NCI-H510A treated with DMSO at 0.1 percent for 48 hours (cell line): ENCODE measurements at regions not wholly inside any gene's neighbourhood (a gene's known extent, or its start where the extent isn't known, plus 50 kb on each side); places are given as distances from the start of the nearest gene placed in this dataset.
"Not testable (repeated sequence)": the region's sequence is repeated elsewhere in the genome, so short reads cannot be mapped to it uniquely, and the experiment has no call there.

Experiments used
- DNase-seq: peaks from one replicate; lab custom pipeline; 2025; lab: John Stamatoyannopoulos, UW

GRCh38 chr12:87092421-87092820, 836.2 kb upstream of the MGAT4C start:
- DNase-seq, result no peak

DNA sequence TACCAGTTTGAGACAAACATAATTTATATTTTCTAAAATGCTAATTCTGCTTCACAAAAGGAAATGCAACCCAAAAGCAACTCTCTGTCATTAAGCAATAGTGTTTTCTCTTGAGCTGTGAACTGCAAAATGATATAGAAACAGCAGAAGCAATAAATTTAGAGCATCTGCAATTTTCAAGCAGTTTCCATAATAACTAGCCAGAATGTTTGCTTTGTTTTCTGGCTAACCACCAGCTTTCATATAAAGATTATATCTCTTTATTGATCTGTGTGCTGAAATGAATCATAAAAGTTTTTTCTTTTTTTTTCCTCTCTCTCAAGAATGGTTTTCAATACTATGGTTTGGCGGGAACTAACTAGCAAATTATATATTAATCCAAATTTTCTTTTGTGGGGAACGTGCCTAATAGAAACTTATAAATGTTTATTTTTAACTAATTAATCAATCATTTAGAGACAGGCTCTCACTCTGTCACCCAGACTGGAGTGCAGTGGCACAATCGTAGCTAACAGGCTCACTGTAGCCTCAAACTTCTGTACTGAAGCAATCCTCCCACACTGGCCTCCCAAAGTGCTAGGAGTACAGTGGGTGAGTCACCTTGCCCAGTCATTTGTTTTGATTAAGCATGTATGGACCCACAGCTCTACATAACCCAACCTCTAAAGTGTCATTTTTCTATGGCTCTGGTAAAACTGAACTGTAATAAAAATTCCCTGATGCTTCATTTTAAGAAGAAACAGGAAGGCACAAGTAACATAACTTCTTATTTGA, 830.1 kb upstream of the MGAT4C start:
- DNase-seq, result no peak

- DNase-seq, result no peak
These were observed 829.1 kb upstream of the MGAT4C start for GRCh38 chr12:87085286-87085685.

DNA sequence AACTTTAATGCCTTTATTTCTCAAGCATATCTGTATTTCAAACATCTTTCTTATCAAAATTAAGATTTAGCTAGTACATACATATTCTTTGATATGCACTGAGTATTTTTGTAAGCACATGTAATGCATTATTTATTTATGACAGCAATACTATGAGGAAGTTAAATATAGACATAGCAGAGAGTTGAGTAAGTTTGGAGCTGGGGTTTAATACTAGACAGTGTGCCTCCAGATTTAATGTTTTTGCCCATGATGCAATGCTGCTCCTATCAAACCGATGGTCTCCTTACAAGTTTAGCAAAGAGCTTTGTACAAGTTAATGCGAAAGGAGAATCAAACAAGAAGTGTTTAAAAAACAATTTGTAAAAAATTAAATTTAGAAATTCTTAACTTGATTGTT, 826.6 kb upstream of the MGAT4C start:
- DNase-seq, result no peak

- no peak for DNase-seq
These were observed 818.6 kb upstream of the MGAT4C start for GRCh38 chr12:87074781-87075180.

GRCh38 chr12:87066326-87066725, 810.1 kb upstream of the MGAT4C start:
- no peak for DNase-seq

DNA sequence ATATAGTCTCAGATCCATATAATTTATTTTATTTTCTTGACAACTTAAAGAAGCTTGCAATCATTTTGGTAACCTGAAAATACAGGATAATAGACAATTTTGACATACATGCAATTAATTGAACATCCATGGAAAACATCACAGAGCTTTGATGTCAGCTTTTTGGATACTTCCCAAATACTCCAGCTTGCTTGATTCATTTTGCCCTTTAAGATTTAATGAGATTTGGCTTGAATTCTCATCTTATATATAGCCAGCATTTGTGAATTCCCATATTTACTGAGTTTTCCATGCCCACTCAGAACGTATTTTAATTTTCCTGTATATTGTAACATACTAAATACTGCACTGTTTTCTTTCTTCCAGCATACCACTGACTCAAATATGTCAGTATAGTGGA, 803.0 kb upstream of the MGAT4C start:
- no peak for DNase-seq

DNA sequence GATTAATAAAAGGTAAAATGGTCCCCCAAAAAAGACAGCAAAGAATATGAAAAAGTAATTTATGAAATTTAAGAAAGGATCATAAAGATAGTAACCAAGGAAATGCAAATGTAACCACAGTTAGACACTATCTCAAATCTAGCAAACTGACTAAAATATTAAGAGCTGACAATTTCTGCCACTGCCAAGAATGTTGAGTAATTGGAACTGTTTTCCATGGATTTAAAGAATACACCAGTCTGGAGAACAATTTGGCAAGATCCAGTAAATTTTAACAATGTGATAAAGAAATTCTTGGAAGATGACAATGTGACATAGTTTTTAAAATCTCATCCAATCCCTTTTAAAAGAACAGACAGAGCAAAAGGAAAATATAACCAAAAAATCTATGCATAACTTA, 798.0 kb upstream of the MGAT4C start:
- DNase-seq, result no peak

GRCh38 chr12:87051621-87052020, 795.4 kb upstream of the MGAT4C start:
- no peak for DNase-seq

- no peak for DNase-seq
These were observed 791.5 kb upstream of the MGAT4C start for GRCh38 chr12:87047691-87048090.

GRCh38 chr12:87039536-87039935, 783.3 kb upstream of the MGAT4C start:
- no peak for DNase-seq

- no peak for DNase-seq
These were observed 781.9 kb upstream of the MGAT4C start for GRCh38 chr12:87038098-87038497.

GRCh38 chr12:87025976-87026375, 769.8 kb upstream of the MGAT4C start:
- no peak for DNase-seq

DNA sequence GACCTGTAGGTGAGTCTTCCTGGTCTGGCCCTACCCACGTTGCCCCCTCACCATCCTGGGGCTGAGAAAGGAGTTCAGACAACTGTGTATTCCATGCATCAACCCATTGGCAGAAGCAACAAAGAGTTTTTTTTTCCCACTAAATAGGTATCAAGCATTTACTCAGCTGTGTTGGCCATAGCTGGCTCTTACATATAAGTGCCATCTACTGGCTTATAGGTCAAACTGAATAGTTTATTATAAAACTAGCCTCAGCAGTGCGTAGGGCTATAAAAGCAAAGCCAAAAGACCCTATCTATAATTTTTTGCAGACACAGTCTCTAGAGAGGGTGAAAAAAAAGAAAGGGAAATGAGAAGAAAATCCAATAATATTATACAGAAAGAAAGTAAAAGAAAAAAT, 765.2 kb upstream of the MGAT4C start:
- no peak for DNase-seq

GRCh38 chr12:87020071-87020470, 763.9 kb upstream of the MGAT4C start:
- no peak for DNase-seq

DNA sequence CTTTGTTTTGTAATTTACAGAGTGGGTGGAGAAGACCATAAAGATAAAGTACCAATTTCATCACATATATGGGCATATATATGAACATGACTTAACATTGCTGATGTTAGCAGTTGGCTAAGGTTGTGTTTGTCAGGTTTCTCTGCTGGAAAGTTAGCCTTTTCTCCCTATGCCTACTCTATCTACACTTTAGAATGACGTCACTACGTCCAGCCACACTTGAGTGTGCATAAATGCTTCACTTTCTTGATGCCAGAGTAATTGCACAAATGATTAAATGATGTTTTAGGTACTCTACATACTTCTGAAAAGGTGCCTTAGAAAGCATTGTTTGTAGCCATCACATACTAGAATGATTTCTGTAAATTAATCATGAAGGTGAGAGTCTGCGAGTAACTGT, 759.2 kb upstream of the MGAT4C start:
- no peak for DNase-seq

- no peak for DNase-seq
These were observed 752.7 kb upstream of the MGAT4C start for GRCh38 chr12:87008785-87009384.

- DNase-seq, result no peak
These were observed 744.9 kb upstream of the MGAT4C start for GRCh38 chr12:87001102-87001501.

GRCh38 chr12:86985298-86985697, 729.1 kb upstream of the MGAT4C start:
- DNase-seq, result no peak

GRCh38 chr12:86970595-86970994, 714.4 kb upstream of the MGAT4C start:
- not testable (repeated sequence) for DNase-seq

DNA sequence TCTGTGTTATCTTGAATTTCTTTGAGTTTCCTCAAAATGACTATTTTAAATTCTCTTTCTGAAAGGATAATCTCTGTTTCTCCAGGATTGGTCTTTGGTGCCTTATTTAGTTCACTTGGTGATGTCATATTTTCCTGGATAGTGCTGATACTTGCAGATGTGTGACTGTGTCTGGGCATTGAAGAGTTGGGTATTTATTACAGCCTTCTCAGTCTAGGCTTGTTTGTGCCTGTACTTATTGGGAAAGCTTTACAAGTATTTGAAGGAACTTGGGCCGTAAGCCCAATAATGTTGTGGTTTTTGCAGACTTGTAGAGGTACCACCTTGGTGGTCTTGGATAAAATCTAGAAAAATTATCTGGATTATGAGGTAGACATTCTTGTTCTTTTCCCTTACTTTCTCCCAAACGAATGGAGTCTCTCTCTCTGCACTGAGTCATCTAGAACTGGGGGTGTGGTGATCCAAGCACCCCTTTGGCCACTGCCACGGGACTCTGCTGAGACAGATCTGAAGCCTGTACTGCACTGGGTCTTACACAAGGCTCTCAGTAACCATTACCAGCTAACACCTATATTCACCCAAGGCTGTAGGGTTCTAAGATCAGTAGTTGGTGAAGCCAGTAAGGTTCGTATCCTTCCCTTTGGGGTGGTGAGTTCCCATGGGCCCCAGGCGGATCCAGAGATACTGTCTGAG, 703.7 kb upstream of the MGAT4C start:
- DNase-seq, result no peak

GRCh38 chr12:86950444-86950843, 694.3 kb upstream of the MGAT4C start:
- peak; percentile 32 for DNase-seq

DNA sequence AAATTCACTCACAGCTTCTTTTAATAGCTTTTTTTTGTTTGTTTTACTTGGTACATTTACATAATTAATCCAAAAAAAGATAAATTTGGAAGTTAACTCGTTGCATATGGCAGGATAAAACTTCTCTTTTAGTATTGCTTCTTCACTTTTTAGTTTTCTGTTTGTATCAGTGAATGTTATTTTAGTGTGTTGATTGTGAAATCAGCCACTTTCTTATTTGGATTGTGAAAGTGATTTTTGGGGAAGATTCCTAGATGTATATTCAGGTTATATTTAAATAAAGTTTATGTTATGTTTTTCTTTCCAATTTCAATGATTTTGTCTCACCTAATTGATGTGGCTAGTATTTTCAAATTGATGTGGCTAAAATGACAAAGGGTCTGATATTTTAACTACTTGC, 693.9 kb upstream of the MGAT4C start:
- peak; percentile 17 for DNase-seq
